PC-3 (cell line): ENCODE measurements at regions not wholly inside any gene's neighbourhood (a gene's known extent, or its start where the extent isn't known, plus 50 kb on each side); places are given as distances from the start of the nearest gene placed in this dataset.

Experiments used
- CTCF ChIP-seq: fragments of 300-600 bp; sonication (generic); conservative IDR thresholded peaks from 2 replicates; pipeline ENCODE4 v1.5.1; 2017; ENCODE audit warnings: antibody characterized with exemption, low read depth, mild to moderate bottlenecking, low read length
- EZH2 ChIP-seq: fragments of 300-600 bp; sonication (generic); IDR thresholded peaks from one replicate; pipeline ENCODE4 v1.6.1; 2017; ENCODE audit warnings: antibody characterized with exemption, mild to moderate bottlenecking, low read length; ENCODE audit not compliant: unreplicated experiment

DNA sequence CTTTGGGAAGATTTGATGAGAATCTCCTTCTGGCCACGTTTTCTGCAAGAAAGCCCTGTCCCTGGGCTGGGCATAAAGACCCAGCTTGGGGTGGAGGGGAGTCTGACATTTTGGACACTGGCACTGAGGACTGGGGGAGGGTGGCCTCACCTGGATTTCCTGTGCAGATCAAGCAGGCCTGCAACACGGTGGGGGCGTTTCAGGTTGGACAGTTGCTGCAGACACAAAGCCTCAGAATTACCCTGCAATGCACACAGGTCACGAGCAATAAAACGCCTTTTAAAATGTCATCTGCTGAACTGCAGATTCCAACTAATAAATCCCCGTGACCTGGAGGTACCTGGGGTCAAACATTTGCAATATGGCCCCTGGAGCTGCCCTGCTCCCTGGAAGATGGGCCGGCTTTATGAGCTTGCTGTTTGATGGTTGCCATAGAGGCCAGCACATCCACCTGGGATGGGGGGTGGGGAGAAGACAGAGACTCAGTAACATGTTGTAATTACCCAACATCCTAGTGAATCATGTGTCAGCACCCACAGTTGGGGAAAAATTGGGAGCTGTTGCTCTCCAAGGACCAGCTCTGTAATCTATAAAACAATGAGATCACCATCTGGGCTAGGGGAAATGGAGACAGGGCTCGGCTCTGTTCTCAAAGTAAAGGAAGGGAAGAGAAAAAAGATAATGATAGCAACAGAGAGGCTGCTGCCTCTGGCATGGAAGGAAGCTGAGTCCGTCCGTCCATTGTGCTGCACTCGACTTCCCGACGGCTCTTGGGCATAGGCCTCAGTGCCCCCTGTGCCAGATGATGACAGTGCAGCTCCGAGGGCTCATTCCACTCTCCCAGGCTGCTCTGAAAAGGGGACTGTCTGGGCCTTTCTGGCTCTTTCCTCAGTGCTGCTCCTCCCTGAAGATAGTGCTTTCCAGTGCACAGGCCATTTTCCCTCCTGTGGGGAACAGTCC is 340.3 kb downstream of the CYRIA start:
- TF ChIP-seq CTCF (no peak), EZH2 (no peak)
